HG02642 (cell line): ENCODE measurements at regions not wholly inside any gene's neighbourhood (a gene's known extent, or its start where the extent isn't known, plus 50 kb on each side); places are given as distances from the start of the nearest gene placed in this dataset.

ENCODE experiments used
- ATAC-seq: cut with Tn5 transposase; IDR thresholded peaks from one replicate; pipeline ENCODE4 v1.9.1; 2021; ENCODE audit warnings: mild to moderate bottlenecking; ENCODE audit not compliant: unreplicated experiment, poor library complexity

- ATAC-seq: no peak
Measured at GRCh38 chr5:91699429-91699828, 316.3 kb upstream of the ARRDC3 start.

- ATAC-seq: no peak
Measured at GRCh38 chr5:91691592-91691991, 308.5 kb upstream of the ARRDC3 start.

GRCh38 chr5:91690921-91691320, 307.8 kb upstream of the ARRDC3 start:
- no peak for ATAC-seq

- no peak for ATAC-seq
Measured at GRCh38 chr5:91687430-91687829, 304.3 kb upstream of the ARRDC3 start.

- no peak for ATAC-seq
Measured at GRCh38 chr5:91684625-91685024, 301.5 kb upstream of the ARRDC3 start.

- ATAC-seq: no peak
Measured at GRCh38 chr5:91670563-91670962, 287.4 kb upstream of the ARRDC3 start.

- no peak for ATAC-seq
Measured at GRCh38 chr5:91670122-91670521, 287.0 kb upstream of the ARRDC3 start.

GRCh38 chr5:91668261-91668660, 285.1 kb upstream of the ARRDC3 start:
- ATAC-seq: no peak

GRCh38 chr5:91652678-91653077, 269.6 kb upstream of the ARRDC3 start:
- no peak for ATAC-seq

- ATAC-seq: no peak
Measured at GRCh38 chr5:91651704-91652103, 268.6 kb upstream of the ARRDC3 start.

GRCh38 chr5:91645347-91645746, 262.2 kb upstream of the ARRDC3 start:
- ATAC-seq: no peak

GRCh38 chr5:91643797-91644196, 260.7 kb upstream of the ARRDC3 start:
- no peak for ATAC-seq

GRCh38 chr5:91642581-91642980, 259.5 kb upstream of the ARRDC3 start:
- ATAC-seq: no peak

- ATAC-seq: no peak
Measured at GRCh38 chr5:91641730-91642350, 258.7 kb upstream of the ARRDC3 start.

GRCh38 chr5:91639744-91640143, 256.6 kb upstream of the ARRDC3 start:
- ATAC-seq: no peak

- ATAC-seq: no peak
Measured at GRCh38 chr5:91638010-91638409, 254.9 kb upstream of the ARRDC3 start.

- no peak for ATAC-seq
Measured at GRCh38 chr5:91635950-91636734, 253.0 kb upstream of the ARRDC3 start.

GRCh38 chr5:91632871-91633270, 249.8 kb upstream of the ARRDC3 start:
- no peak for ATAC-seq

- no peak for ATAC-seq
Measured at GRCh38 chr5:91611746-91612145, 228.6 kb upstream of the ARRDC3 start.

GRCh38 chr5:91607675-91608074, 224.6 kb upstream of the ARRDC3 start:
- ATAC-seq: no peak

- ATAC-seq: no peak
Measured at GRCh38 chr5:91599863-91600262, 216.7 kb upstream of the ARRDC3 start.

- ATAC-seq: no peak
Measured at GRCh38 chr5:91598216-91598615, 215.1 kb upstream of the ARRDC3 start.
